GM23248 (cell line): ENCODE measurements at regions not wholly inside any gene's neighbourhood (a gene's known extent, or its start where the extent isn't known, plus 50 kb on each side); places are given as distances from the start of the nearest gene placed in this dataset.
"Not testable (repeated sequence)": the region's sequence is repeated elsewhere in the genome, so short reads cannot be mapped to it uniquely, and the experiment has no call there.

Source experiments
- DNase-seq: peaks from one replicate; pipeline ENCODE4 v3.0.0-alpha.2; 2015
- H2AFZ ChIP-seq: fragments of 200-600 bp; sonication (generic); 2 replicates; pipeline ENCODE4 v1.6.1; 2016; ENCODE audit warnings: antibody characterized with exemption
- H3F3A ChIP-seq: fragments of 200-600 bp; sonication (generic); 2 replicates; pipeline ENCODE4 v1.6.1; 2016; ENCODE audit warnings: mild to moderate bottlenecking, antibody characterized with exemption, mixed run types; ENCODE audit not compliant: insufficient read depth
- H3K27ac ChIP-seq: fragments of 200-600 bp; sonication (generic); 2 replicates; pipeline ENCODE4 v1.5.1; 2016; ENCODE audit warnings: mild to moderate bottlenecking
- H3K27me3 ChIP-seq: fragments of 200-600 bp; sonication (generic); replicated peaks from 2 replicates; pipeline ENCODE4 v1.6.1; 2016; ENCODE audit warnings: mild to moderate bottlenecking; ENCODE audit not compliant: insufficient read depth
- H3K36me3 ChIP-seq: fragments of 200-600 bp; sonication (generic); 2 replicates; pipeline ENCODE4 v1.6.1; 2016; ENCODE audit warnings: low read depth, mild to moderate bottlenecking
- H3K4me1 ChIP-seq: fragments of 200-600 bp; sonication (generic); 2 replicates; pipeline ENCODE4 v1.6.1; 2016; ENCODE audit warnings: mild to moderate bottlenecking; ENCODE audit not compliant: insufficient read depth
- H3K4me2 ChIP-seq: fragments of 200-600 bp; sonication (generic); one replicate; pipeline ENCODE4 v1.6.1; 2016; ENCODE audit warnings: mild to moderate bottlenecking; ENCODE audit not compliant: unreplicated experiment
- H3K4me3 ChIP-seq: fragments of 200-600 bp; sonication (generic); 2 replicates; pipeline ENCODE4 v1.5.1; 2016; ENCODE audit warnings: mild to moderate bottlenecking
- H3K79me2 ChIP-seq: fragments of 200-600 bp; sonication (generic); 2 replicates; pipeline ENCODE4 v1.6.1; 2016; ENCODE audit warnings: mild to moderate bottlenecking; ENCODE audit not compliant: insufficient read depth
- H3K9ac ChIP-seq: fragments of 200-600 bp; sonication (generic); 2 replicates; pipeline ENCODE4 v1.6.1; 2016; ENCODE audit warnings: mild to moderate bottlenecking
- H3K9me2 ChIP-seq: fragments of 200-600 bp; sonication (generic); 2 replicates; pipeline ENCODE4 v1.6.1; 2016; ENCODE audit warnings: mixed run types, mild to moderate bottlenecking, moderate library complexity; ENCODE audit not compliant: insufficient read depth
- H3K9me3 ChIP-seq: fragments of 200-600 bp; sonication (generic); one replicate; pipeline ENCODE4 v1.6.1; 2017; ENCODE audit warnings: low read depth
- H4K20me1 ChIP-seq: fragments of 200-600 bp; sonication (generic); 2 replicates; pipeline ENCODE4 v1.6.0; 2016; ENCODE audit not compliant: insufficient read depth
- WGBS, 2 experiments: methylation state at CpG; one replicate each; pipeline ENCODE4 v1.1.6; 2015 to 2017; ENCODE audit warnings: low lambda C conversion rate in 2 of 2, low coverage in 1 of 2; ENCODE audit errors: missing lambda C conversion rate in 2 of 2; 5-methylcytosine and 5-hydroxymethylcytosine counted together
- in situ Hi-C: fragments of 300-500 bp; cut with MboI; formaldehyde crosslinking; loops from 2 replicates; pipeline ENCODE4 v1.15.0; 2020

GRCh38 chr9:63787454-63787853 is 1497.6 kb downstream of the FOXD4L5 start:
- H3K4me2 ChIP-seq, H3K27ac ChIP-seq, H3K9me2 ChIP-seq, H3K36me3 ChIP-seq, DNase-seq, H2AFZ ChIP-seq, H3K79me2 ChIP-seq, H3K4me1 ChIP-seq, in situ Hi-C loops, H3K27me3 ChIP-seq, H3K9me3 ChIP-seq, H3F3A ChIP-seq, H4K20me1 ChIP-seq, H3K9ac ChIP-seq, H3K4me3 ChIP-seq: not testable (repeated sequence)
- 6 to 12% methylated on average over 3 of the region's 3 CpGs for WGBS, 2 experiments

GRCh38 chr9:63785059-63785458 is 1500.0 kb downstream of the FOXD4L5 start:
- H3K4me3 ChIP-seq, H3K4me1 ChIP-seq, H4K20me1 ChIP-seq, H3K36me3 ChIP-seq, H3F3A ChIP-seq, H3K4me2 ChIP-seq, H3K9me2 ChIP-seq, H3K27me3 ChIP-seq, H3K27ac ChIP-seq, H2AFZ ChIP-seq, DNase-seq, H3K9ac ChIP-seq, H3K79me2 ChIP-seq, H3K9me3 ChIP-seq, in situ Hi-C loops: not testable (repeated sequence)
- 34 to 40% methylated on average over 14 to 15 of the region's 15 CpGs for WGBS, 2 experiments

GRCh38 chr9:63784421-63784820 is 1500.6 kb downstream of the FOXD4L5 start:
- 37 to 39% methylated on average over 20 to 21 of the region's 21 CpGs for WGBS, 2 experiments
- H3F3A ChIP-seq, H3K27ac ChIP-seq, H4K20me1 ChIP-seq, DNase-seq, H3K4me1 ChIP-seq, H3K36me3 ChIP-seq, H3K9me2 ChIP-seq, H2AFZ ChIP-seq, H3K4me2 ChIP-seq, H3K79me2 ChIP-seq, H3K4me3 ChIP-seq, H3K27me3 ChIP-seq, H3K9me3 ChIP-seq, in situ Hi-C loops, H3K9ac ChIP-seq: not testable (repeated sequence)

DNA sequence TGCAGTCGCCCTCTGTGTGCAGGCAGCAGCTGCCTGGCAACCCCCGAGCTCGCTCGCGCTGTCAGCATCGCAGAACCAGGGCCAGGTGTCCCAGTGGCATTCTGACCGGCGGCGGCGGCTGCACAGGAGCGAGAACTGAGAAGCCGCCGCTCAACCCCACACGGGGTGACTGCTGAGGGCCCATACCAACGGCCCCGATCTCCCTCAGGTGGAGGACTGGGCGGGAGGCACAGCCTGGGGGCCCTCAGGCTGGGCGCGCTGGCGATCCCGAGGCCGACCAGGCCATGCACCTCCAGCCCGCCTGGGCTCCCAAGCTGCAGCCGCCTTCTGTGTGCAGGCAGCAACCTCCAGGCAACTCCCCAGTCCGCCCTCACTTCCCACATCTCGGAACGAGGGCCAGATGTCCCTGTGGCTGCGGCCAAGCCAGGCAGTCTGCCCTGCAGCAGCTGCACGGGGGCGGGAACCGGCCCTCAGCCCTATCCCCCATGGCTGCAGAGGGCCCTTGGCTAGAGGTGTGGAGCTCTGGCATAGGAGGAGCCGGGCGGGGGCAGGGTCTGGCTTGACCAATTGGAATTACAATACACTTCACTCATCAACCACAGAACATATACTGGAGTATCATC is 1503.1 kb downstream of the FOXD4L5 start:
- H3K4me1 ChIP-seq, H3K4me2 ChIP-seq, H3K79me2 ChIP-seq, H3F3A ChIP-seq, H4K20me1 ChIP-seq, H3K9ac ChIP-seq, H3K36me3 ChIP-seq, in situ Hi-C loops, H2AFZ ChIP-seq, H3K27me3 ChIP-seq, H3K9me3 ChIP-seq, H3K4me3 ChIP-seq, DNase-seq, H3K27ac ChIP-seq, H3K9me2 ChIP-seq: not testable (repeated sequence)
- 25 to 31% methylated on average over 25 to 31 of the region's 33 CpGs for WGBS, 2 experiments

GRCh38 chr9:63781390-63781789 is 1503.6 kb downstream of the FOXD4L5 start:
- H4K20me1 ChIP-seq, H3F3A ChIP-seq, H3K9me2 ChIP-seq, H3K9ac ChIP-seq, H3K4me1 ChIP-seq, H3K4me2 ChIP-seq, H3K79me2 ChIP-seq, DNase-seq, H3K27ac ChIP-seq, H3K9me3 ChIP-seq, H3K36me3 ChIP-seq, H2AFZ ChIP-seq, H3K27me3 ChIP-seq, H3K4me3 ChIP-seq, in situ Hi-C loops: not testable (repeated sequence)
- 27 to 29% methylated on average over 28 to 35 of the region's 35 CpGs for WGBS, 2 experiments

DNA sequence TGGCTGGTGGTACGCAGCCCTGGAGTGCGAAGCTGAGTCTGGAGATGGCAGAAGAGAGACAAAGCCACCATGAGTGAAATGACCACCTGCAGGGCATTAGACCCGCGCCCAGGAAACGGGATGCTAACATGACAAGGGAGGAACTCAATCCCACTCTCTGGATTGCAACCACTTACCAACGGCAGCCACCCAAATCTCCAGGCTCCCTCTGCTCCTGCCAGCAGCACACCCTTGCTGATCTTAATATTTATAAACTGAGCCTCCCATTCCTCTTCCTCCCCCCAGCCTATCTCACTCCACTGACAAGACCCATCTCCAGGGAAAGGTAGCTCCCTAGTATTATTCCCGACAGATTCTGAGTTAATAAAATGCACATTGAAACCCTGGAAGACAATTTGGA is 1508.8 kb downstream of the FOXD4L5 start:
- H3K36me3 ChIP-seq, H3K4me1 ChIP-seq, H2AFZ ChIP-seq, H3K9me3 ChIP-seq, H4K20me1 ChIP-seq, DNase-seq, H3K27me3 ChIP-seq, in situ Hi-C loops, H3K4me3 ChIP-seq, H3K4me2 ChIP-seq, H3K79me2 ChIP-seq, H3F3A ChIP-seq, H3K9me2 ChIP-seq, H3K9ac ChIP-seq, H3K27ac ChIP-seq: not testable (repeated sequence)
- 36 to 58% methylated on average over 5 to 6 of the region's 7 CpGs for WGBS, 2 experiments

GRCh38 chr9:63775092-63775426 is 1510.0 kb downstream of the FOXD4L5 start:
- H3K27ac ChIP-seq, H3K36me3 ChIP-seq, H3K4me2 ChIP-seq, in situ Hi-C loops, H3F3A ChIP-seq, H3K27me3 ChIP-seq, H3K4me3 ChIP-seq, H3K4me1 ChIP-seq, H2AFZ ChIP-seq, DNase-seq, H4K20me1 ChIP-seq, H3K9ac ChIP-seq, H3K9me3 ChIP-seq, H3K79me2 ChIP-seq, H3K9me2 ChIP-seq: not testable (repeated sequence)
- 48 to 51% methylated on average over 14 of the region's 14 CpGs for WGBS, 2 experiments

DNA sequence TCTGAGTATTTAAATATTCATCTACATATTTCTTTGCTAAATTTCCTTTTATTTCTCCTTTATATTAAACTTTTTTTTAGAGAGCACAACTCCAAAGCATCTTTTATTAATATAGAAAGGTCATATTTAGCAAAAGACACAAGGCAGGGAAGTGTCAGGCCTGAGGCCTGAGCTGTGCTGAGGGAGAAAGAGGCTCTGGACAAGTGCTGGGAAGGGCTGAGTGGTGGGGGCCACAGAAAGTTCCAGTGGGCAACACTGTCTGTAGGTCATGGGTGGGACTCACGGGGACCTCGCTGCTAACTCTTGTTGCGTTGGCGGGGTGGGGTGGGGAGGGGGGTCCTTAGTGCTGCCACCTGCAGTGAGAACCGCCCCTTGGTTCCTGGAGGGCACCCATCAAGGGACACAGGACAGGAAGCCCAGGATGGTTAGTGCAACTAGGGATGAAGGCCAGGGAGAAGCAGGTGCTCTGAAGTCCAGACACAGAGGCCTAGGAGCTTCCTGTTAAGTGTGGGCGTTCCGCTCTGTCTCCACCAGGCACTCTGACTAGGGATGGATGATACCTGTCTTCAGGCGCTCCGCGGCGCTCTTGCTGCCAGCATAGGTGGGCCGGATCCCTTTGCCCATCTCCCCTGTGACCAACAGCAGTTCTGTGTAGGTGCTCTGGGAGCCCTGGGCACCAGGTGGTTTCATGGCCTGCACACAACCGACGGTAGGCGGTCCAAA is 1510.5 kb downstream of the FOXD4L5 start:
- H3K9me3 ChIP-seq, H3F3A ChIP-seq, H3K9me2 ChIP-seq, H2AFZ ChIP-seq, DNase-seq, H3K79me2 ChIP-seq, H3K27ac ChIP-seq, H3K4me2 ChIP-seq, H4K20me1 ChIP-seq, in situ Hi-C loops, H3K4me3 ChIP-seq, H3K4me1 ChIP-seq, H3K9ac ChIP-seq, H3K36me3 ChIP-seq, H3K27me3 ChIP-seq: not testable (repeated sequence)
- 37 to 54% methylated on average over 11 to 12 of the region's 15 CpGs for WGBS, 2 experiments
